CMK (cell line): ENCODE measurements at regions not wholly inside any gene's neighbourhood (a gene's known extent, or its start where the extent isn't known, plus 50 kb on each side); places are given as distances from the start of the nearest gene placed in this dataset.
"Not testable (repeated sequence)": the region's sequence is repeated elsewhere in the genome, so short reads cannot be mapped to it uniquely, and the experiment has no call there.

ENCODE experiments used
- DNase-seq: peaks from one replicate; pipeline ENCODE4 v3.0.0-alpha.2; 2010; ENCODE audit warnings: low read depth

DNA sequence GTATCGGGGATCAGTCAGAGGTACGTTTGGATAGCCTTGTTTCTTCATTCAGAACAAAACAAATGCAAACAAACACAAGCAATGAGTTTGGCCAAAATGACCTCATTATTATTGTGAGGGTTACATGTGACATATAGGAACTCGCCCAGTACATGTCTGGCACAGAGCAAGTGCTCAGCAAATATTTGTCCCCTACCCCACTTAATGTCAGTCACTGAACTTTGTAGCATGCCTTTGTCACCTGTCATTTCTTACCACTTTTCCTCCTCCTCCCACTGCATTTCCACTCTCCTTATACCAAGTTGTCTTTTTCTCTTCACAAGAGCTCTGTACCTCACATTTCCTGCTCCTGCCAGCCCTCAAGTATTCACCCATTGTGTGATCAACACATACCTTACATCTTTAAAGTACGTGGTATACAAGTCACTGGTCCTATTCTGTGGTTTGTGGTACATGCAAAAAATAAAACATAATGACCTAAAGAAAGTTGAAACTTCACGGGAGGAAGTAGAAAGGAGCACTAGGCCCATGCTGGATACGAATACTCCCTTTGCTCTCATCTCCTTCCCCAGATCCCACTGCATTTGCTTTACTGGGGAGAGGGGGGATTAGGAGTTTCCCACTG lies 236.0 kb downstream of the INHBA start:
- no peak for DNase-seq

- DNase-seq, result no peak
Observed at GRCh38 chr7:41465571-41465970, 237.3 kb downstream of the INHBA start.

- no peak for DNase-seq
Observed at GRCh38 chr7:41463770-41464470, 239.0 kb downstream of the INHBA start.

DNA sequence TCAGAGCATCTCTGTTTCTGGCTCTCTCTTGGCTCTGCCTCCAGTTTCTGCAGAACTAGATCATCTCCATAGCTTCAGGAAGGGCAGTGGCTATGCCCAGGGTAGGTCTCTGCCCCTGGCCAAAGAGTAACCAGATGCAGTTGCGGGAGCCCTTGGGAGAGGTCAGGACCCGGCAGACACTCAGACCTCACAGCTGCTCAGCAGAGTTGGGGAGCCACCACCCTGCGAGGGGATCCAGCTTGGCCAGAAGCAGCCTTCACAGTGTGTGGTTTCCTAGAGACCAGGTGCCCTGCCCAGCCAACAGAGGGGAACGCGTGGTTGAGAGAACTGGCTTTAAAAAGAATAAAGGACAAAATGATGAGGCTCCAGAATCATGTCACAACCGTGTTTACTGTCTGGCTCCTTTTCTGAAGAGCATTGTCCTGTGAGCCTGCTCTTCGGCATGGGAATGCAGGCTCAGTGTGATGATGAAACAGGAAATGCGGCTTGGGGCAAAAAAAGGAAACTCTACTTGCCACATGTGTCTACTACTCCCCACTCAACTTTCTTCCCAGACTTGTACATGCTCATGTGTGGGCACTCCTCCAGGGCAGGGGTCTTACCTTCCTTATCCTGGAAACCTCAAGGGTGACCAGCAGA lies 243.1 kb downstream of the INHBA start:
- no peak for DNase-seq

GRCh38 chr7:41459183-41459582 lies 243.7 kb downstream of the INHBA start:
- no peak for DNase-seq

GRCh38 chr7:41457832-41458437 lies 245.0 kb downstream of the INHBA start:
- DNase-seq, result no peak

DNA sequence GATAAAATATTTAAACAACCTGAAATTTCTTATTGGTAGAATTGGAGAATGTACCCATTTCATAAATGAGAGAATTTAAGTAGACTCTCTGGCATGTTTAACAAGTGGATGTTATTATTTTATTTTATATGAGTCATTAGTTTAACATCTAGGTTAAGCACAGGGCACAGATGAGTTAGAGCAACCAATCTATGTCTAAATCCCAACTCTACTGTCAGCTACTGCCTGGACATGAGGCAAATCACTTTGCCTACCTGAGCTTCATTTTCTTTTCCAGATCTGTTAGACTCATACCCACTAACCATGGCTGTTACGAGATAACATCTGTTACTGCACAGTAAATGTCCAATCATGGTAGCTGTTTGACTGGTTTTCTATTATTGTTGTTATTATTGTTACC lies 251.1 kb downstream of the INHBA start:
- no peak for DNase-seq

- no peak for DNase-seq
Observed at GRCh38 chr7:41449694-41450093, 253.2 kb downstream of the INHBA start.

GRCh38 chr7:41449286-41449685 lies 253.6 kb downstream of the INHBA start:
- DNase-seq, result no peak

DNA sequence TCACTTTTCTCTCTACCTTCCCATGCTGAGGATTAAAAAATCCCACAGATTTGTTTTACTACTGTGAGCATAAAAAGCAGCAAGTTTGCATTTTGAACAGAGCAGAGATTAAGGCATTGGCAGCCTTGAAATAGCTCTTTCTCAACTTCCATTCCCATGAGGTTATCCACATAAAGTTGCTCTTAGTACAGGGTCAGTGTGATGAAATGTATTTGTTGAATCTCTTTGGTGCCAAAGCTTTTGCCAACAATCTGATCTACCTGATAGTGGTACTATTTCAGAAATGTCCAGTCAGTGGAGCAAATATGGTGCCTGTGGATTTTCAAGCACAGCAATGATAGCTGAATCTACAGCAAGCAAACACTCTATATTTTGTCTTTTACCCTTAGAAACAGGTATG lies 254.8 kb downstream of the INHBA start:
- DNase-seq, result no peak

DNA sequence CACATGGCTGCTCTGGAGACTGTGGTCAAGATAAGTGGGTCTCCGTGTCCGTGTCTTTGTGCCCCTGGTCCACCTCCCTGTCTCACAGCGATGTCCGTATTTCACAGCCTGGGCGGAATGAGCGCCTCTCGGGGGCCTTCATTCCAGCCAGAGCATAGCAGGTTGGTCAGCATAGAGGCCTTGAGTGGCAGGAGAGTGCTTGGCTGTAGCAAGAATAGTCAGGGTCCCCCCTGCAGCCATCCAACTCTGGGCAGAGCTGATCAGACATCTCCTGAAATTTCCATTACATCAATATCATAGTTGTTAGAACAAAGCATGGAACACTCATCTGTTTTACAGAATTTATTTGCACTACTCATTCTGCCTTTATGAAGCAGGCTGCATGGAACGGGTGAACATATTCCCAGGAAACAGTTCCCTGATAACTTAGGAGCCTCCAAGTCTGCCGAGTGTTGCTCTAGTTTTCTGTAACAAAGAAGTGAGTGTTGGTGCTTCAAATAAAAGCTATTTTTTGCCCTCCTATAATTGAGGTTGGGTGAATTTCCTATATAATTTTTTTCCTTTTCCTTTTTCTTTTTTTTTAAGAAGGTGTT lies 255.3 kb downstream of the INHBA start:
- DNase-seq, result no peak

DNA sequence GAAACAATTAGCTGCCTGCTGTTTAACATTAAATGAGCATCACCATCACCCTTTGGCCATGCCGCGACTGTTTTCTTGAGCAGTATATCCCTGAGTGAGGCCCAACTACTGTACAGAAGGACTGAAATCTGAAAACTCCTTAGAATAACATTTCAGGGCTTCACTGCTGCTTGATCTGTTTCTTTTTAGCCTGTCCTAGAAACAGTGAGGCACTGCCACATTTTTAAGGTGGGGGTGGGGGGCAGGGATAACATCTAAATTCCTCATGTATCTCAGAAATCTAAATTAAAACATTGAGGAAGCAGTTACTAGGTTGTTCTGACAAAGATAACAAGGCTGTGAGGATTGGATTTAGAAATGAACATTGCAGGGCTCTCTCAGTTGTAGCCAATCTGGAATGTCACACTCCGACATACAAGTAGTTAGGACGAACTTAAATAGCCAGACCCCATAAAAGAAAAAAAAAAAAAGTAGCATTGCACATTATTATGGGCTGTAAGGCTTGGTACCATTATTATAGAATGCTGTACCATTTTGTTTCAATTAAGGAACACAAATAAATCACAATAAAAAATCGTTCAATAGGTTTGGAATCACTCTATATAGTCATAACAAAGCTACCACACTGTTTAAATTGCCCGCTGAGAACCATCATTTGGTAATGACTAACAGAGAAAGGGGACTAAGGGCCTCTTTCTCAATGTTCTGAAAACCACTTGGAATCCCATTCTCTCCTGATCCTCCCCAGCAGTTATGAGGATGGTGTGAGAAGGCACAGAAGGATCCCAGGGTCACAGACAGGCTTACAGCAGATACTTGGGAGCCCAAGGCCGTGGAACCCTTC lies 256.1 kb downstream of the INHBA start:
- no peak for DNase-seq

GRCh38 chr7:41445946-41446345 lies 256.9 kb downstream of the INHBA start:
- DNase-seq, result no peak

DNA sequence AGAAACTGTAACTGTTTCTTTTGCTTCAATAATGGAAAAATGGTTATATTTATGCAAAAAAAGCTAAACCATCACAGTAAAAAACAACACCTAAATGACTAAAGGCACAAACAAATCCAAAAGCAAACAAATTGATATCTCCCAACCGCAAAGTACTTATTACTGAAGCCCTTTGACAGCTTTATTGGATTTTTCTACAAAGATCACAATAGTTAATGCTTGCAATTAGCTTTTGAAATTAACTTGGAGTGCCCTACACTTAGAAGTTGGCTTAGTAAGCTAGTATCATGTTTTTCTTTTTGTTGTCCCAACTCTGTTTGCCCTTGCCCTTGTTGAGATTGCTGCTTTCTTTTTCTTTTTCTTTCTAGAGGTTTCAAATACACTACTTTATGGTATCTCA lies 257.5 kb downstream of the INHBA start:
- no peak for DNase-seq

DNA sequence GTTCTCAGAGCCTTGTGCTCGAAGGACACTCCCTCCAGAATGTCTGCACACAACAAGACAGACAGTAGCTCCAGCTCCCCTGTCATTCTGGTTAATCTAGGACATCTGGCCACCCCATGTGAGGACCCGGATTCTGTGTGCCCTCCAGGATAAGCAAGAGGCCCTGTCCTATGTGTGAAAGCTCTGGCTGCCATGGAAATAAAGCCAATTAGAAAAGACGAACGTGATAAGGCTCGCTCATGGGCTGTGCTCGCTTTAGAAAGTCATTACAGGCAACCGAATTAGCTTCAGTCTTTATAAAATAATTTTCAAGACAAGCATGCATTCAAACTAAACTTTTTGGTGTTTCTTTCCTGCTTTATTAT lies 263.4 kb downstream of the INHBA start:
- no peak for DNase-seq

DNA sequence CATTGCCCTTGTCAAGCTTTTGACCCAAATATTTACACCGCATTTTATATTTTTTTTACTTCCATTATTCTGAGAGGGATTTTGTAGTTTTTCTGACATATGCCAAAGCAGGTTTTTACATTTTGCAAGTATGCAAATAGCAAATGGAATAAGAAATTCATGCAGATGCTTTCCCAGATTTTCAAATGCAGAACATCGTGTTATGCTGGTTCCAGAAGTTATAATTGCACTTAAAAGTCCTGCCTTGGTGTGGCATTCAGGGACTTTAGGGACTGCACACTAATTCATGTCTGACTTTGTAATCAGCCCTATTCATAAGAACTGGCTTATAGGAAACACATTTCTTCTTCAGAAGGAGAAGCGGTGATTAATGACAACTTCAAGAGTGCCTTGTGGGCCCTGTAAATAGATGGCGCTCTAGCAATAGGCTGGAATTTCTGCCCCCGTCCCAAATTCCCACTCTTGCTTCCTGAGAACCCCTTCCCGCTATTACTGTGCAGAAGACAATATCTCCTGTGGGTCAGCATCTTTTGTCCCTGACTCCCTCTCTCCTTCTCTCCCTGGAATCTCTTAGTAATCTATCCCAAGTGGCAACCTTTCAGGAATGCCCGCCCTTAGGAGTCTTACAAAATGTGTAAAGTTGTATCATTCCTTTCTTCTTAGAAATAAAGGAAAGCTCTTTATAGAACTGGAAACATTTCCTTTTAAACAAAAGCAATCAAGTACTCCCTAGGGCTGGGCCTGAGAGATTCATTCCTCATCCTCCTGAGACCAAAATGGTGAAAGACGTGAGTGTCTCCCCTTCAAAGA lies 264.0 kb downstream of the INHBA start:
- DNase-seq, result no peak

DNA sequence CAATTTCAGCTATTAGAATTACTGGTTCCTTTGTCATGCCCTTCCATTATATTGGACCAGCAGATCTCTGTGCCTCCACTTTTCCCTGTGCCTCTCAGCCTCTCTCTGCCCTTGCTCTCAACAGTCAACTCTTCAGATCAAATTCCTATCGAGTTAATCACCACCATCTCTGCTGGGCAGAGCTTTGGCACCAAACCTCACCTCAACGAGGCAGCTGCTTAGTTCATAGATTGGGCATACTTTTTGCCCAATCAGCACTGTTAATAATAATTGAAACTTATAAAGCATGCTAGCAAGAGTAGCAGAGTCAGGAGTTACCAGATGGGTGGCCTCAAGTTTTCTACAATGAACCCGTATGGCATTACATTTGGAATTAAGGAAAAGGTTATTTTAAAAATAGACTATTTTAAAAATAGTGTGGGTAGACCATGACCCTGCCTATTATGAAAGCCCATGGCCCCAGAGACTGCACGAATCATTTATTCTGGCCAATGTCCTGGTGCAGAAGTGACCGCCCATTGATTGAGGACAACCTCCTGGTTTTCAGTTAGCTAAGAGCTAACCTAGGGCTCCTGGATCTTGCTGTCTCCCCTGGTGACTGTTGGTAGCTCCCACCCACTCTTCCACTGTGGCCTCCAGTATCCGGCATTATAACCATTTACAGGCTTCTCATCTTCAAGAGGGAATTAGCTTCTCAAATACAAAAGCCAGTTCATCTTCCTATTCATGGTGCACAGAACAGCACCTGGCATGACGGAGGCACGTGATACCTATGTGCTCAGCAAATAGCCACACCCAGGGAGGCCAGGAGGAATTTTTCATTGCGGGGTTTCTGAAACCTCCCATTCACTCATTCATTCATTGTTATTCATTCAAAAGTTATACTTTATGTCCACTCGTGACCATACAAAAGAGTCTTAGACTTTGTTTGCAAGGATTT lies 265.4 kb downstream of the INHBA start:
- DNase-seq, result no peak

DNA sequence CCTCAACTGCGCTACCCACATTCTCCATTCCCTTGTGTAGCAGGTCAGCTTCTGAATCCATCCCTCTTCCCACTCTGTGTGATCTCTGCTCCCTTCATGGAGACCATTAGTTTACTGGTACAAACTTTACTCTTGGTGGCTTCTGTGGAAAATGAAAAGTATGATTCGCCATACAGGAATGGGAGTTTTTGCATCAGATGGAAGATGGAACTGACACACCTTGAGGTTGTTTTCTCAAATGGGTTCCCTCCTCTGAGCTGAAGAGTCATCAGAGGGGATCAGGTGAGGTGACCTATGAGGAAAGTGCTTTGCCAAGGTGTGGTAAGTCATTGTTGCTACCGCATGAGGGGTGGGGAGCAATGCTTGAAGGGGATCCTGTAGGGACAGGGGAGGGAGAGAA lies 266.8 kb downstream of the INHBA start:
- DNase-seq, result no peak

DNA sequence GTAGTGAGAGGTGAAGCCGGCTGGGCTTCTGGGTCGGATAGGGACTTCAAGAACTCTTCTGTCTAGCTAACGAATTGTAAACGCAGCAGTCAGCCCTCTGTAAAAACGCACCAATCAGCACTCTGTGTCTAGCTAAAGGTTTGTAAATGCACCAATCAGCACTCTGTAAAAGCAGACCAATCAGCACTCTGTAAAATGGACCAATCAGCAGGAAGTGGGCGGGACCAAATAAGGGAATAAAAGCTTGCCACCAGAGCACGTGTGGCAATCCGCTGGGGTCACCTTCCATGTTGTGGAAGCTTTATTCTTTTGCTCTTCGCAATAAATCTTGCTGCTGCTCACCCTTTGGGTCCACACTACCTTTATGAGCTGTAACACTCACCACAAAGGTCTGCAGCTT lies 267.9 kb downstream of the INHBA start:
- not testable (repeated sequence) for DNase-seq

- DNase-seq, result no peak
Observed at GRCh38 chr7:41431671-41432070, 271.2 kb downstream of the INHBA start.
